Fibroblast of the aortic adventitia (primary cell): ENCODE measurements at regions not wholly inside any gene's neighbourhood (a gene's known extent, or its start where the extent isn't known, plus 50 kb on each side); places are given as distances from the start of the nearest gene placed in this dataset.
A peak's percentile ranks its signal among the peaks of the same experiment; 100 is the strongest.

Experiments
- DNase-seq: peaks from one replicate; pipeline ENCODE4 v3.0.0-alpha.2; 2010; ENCODE audit warnings: low read depth
- H3K4me3 ChIP-seq: 2 replicates; pipeline ENCODE4 v1.5.1; 2011; ENCODE audit warnings: low read depth, mild to moderate bottlenecking, control low read depth, low read length, moderate library complexity
- TF ChIP-seq, protein P1 (sequence below): IDR thresholded peaks from 2 replicates; pipeline ENCODE4 v1.5.1; 2011; ENCODE audit warnings: mild to moderate bottlenecking, low read length, control low read depth, inconsistent platforms; ENCODE audit not compliant: insufficient read depth

DNA sequence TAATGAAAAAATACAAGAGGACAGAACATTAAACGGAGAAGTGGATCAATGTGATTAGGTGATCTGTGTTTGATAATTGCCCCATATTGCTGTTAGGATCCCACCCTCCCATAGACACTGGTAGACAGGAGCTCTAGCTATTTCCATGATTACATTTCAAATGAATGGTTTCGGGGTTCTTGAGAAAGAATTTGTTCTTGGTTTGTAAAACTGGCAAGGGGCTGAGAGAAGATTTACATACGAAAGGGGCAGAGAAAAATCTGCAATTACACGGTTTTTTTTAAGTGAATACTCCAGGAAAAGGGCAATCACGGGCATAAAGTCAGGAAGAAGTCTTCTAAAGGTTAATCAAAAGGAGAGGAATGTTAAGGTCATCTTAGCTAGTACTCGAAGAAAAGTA, 2125.7 kb upstream of the PCDH20 start:
- no peak overlapping the region for H3K4me3 ChIP-seq
- no peak for DNase-seq
- TF ChIP-seq, protein P1, sequence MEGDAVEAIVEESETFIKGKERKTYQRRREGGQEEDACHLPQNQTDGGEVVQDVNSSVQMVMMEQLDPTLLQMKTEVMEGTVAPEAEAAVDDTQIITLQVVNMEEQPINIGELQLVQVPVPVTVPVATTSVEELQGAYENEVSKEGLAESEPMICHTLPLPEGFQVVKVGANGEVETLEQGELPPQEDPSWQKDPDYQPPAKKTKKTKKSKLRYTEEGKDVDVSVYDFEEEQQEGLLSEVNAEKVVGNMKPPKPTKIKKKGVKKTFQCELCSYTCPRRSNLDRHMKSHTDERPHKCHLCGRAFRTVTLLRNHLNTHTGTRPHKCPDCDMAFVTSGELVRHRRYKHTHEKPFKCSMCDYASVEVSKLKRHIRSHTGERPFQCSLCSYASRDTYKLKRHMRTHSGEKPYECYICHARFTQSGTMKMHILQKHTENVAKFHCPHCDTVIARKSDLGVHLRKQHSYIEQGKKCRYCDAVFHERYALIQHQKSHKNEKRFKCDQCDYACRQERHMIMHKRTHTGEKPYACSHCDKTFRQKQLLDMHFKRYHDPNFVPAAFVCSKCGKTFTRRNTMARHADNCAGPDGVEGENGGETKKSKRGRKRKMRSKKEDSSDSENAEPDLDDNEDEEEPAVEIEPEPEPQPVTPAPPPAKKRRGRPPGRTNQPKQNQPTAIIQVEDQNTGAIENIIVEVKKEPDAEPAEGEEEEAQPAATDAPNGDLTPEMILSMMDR: no peak

DNA sequence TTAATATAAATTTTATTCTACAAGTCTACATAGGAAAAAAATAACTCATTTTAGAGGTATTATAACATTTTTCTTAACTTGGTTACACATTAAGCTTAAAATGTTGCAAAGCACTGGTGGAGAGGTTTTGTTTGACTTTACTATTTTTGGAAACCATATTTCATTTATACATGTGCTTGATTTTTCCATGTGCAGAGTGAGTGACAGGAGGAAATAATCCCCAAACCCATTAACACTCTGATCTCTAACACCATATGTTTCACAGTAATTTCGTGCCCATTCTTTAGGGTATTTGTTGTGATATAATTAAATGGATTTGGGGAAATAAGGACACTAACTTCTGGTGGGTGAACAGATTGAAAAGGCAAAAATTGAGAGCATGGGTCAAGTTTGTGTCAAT, 2124.4 kb upstream of the PCDH20 start:
- DNase-seq: no peak
- TF ChIP-seq, protein P1: no peak
- no peak overlapping the region for H3K4me3 ChIP-seq

DNA sequence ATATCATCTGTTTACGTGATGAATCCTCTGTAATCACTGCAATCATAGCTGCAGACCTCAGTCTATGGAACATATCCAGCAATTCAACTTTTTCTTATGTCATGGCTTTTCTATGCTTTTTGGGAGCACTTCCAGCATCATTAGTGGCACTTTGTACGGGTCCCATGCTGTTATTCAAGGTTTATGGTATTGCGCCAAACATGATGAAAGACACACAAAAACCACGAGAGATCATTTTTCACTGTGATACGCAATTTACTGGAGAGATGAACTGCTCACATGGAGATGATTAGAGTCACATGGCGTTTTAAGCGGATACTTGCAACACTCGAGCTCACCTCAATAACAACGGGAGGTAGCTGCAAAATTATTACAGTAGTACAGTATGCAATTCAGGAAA, 2101.7 kb upstream of the PCDH20 start:
- TF ChIP-seq, protein P1: no peak
- no peak overlapping the region for H3K4me3 ChIP-seq
- no peak for DNase-seq

DNA sequence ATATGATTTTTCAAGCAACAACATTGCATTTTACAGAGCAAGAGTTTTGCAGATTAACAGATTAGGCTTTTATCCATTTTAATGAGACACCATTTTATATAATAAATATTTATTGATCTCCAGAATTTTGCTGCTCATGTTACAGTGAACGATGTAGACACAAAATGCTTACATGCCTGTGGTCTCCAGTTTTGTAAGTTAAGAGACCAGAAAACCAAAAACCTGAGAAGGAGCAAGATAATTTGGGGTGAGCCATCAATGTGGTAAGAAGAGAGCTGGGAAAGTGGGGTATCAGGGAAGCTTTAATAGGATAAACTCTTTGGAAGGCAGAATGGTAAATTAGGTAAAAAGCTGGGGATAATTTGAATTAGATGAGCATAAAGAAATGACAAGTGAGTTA, 2100.5 kb upstream of the PCDH20 start:
- no peak for DNase-seq
- no peak overlapping the region for H3K4me3 ChIP-seq
- TF ChIP-seq, protein P1: no peak

DNA sequence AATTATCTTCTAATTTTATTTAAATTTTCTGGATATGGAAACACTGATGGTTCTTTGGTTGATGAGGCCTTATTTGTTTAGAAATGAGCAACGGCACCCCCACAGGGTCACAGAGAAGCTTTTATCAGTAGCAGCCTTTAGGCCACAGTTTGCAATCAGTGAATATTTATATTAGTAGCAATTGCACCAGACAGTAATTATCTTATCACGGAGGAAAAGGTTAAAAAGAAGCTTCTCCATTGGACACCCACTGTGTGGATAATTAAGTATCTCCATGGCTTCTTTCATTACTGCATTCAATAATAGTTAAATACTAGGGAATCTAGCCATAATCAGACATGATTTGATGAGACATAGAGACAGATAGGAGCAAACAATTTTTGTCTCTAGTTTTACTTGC, 2099.2 kb upstream of the PCDH20 start:
- TF ChIP-seq, protein P1: no peak
- DNase-seq: no peak
- H3K4me3 ChIP-seq: no peak overlapping the region

DNA sequence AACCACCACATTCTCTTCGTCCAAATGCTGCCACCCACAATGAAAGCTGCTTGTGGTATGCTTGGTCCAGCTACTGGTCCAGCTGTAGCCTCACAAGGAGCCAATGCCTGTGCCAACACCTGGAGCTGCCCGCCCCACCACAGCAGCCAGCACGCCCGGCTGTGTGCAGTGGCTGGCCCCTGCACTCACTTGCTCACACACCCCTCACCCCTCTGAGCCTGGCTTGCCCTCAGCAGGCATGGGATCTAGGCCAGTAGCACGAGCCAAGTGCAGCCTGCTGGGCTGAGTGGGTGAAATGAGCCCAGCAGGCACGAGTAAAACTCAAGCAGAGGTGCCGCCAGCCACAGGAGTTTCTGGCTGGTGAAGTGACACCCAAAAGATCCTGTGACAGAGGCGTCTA, 2096.4 kb upstream of the PCDH20 start:
- no peak overlapping the region for H3K4me3 ChIP-seq
- DNase-seq: no peak
- TF ChIP-seq, protein P1: no peak

DNA sequence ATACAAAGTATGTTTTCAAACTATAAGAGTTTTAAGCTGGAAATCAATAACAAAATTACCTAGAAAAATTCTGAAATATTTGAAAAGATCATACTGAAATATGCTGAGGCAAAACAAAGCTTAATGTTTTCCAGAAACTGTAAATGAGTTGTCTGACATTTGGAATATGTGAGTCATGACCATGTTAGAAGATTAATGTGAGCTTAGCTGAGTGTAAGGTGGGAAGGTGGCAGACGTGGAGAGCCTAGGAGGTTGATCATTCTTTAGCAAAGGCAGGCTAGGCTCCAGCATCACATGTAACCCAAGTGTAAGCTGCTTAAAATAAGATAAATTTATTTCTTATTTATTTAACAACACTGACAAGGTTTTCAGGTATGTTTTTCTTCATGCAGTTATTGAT, 2086.1 kb upstream of the PCDH20 start:
- no peak overlapping the region for H3K4me3 ChIP-seq
- peak; percentile 5 for DNase-seq
- TF ChIP-seq, protein P1: no peak
